DMS153 (cell line): ENCODE measurements at regions not wholly inside any gene's neighbourhood (a gene's known extent, or its start where the extent isn't known, plus 50 kb on each side); places are given as distances from the start of the nearest gene placed in this dataset.

Experiments
- DNase-seq: peaks from one replicate; lab custom pipeline; 2025; lab: John Stamatoyannopoulos, UW

- no peak for DNase-seq
Observed at GRCh38 chr2:104158191-104158590, 695.7 kb upstream of the POU3F3 start.

- no peak for DNase-seq
Observed at GRCh38 chr2:104163611-104164130, 690.2 kb upstream of the POU3F3 start.

- DNase-seq: no peak
Observed at GRCh38 chr2:104164721-104165252, 689.1 kb upstream of the POU3F3 start.

GRCh38 chr2:104177179-104177578 is 676.7 kb upstream of the POU3F3 start:
- no peak for DNase-seq

- no peak for DNase-seq
Observed at GRCh38 chr2:104179644-104180043, 674.3 kb upstream of the POU3F3 start.

- DNase-seq: no peak
Observed at GRCh38 chr2:104200533-104201168, 653.3 kb upstream of the POU3F3 start.

- no peak for DNase-seq
Observed at GRCh38 chr2:104213758-104214157, 640.2 kb upstream of the POU3F3 start.

GRCh38 chr2:104215269-104216161 is 638.4 kb upstream of the POU3F3 start:
- no peak for DNase-seq

GRCh38 chr2:104233591-104233990 is 620.3 kb upstream of the POU3F3 start:
- DNase-seq: no peak

GRCh38 chr2:104236491-104236890 is 617.4 kb upstream of the POU3F3 start:
- no peak for DNase-seq

- no peak for DNase-seq
Observed at GRCh38 chr2:104240984-104241383, 612.9 kb upstream of the POU3F3 start.

- DNase-seq: no peak
Observed at GRCh38 chr2:104249629-104250028, 604.3 kb upstream of the POU3F3 start.

- no peak for DNase-seq
Observed at GRCh38 chr2:104250635-104251034, 603.3 kb upstream of the POU3F3 start.

GRCh38 chr2:104254017-104254416 is 599.9 kb upstream of the POU3F3 start:
- DNase-seq: no peak

GRCh38 chr2:104262714-104263113 is 591.2 kb upstream of the POU3F3 start:
- DNase-seq: no peak

GRCh38 chr2:104279646-104280045 is 574.3 kb upstream of the POU3F3 start:
- DNase-seq: no peak

GRCh38 chr2:104280216-104280615 is 573.7 kb upstream of the POU3F3 start:
- no peak for DNase-seq

- DNase-seq: no peak
Observed at GRCh38 chr2:104286841-104287240, 567.1 kb upstream of the POU3F3 start.

GRCh38 chr2:104289651-104290565 is 564.0 kb upstream of the POU3F3 start:
- DNase-seq: no peak

- no peak for DNase-seq
Observed at GRCh38 chr2:104290566-104290891, 563.4 kb upstream of the POU3F3 start.

- DNase-seq: no peak
Observed at GRCh38 chr2:104312684-104313083, 541.2 kb upstream of the POU3F3 start.
